NAMALWA (cell line): ENCODE measurements at regions not wholly inside any gene's neighbourhood (a gene's known extent, or its start where the extent isn't known, plus 50 kb on each side); places are given as distances from the start of the nearest gene placed in this dataset.
"Not testable (repeated sequence)": the region's sequence is repeated elsewhere in the genome, so short reads cannot be mapped to it uniquely, and the experiment has no call there.

Source experiments
- DNase-seq: peaks from one replicate; pipeline ENCODE4 v3.0.0-alpha.2; 2015; ENCODE audit warnings: low spot score

GRCh38 chr11:97019305-97019704, 629.5 kb downstream of the JRKL start:
- no peak for DNase-seq

GRCh38 chr11:97019754-97020153, 629.9 kb downstream of the JRKL start:
- no peak for DNase-seq

GRCh38 chr11:97022955-97023354, 633.1 kb downstream of the JRKL start:
- no peak for DNase-seq

GRCh38 chr11:97028836-97029406, 639.1 kb downstream of the JRKL start:
- DNase-seq = no peak

- DNase-seq = no peak
Observed at GRCh38 chr11:97033178-97033577, 643.4 kb downstream of the JRKL start.

- no peak for DNase-seq
Observed at GRCh38 chr11:97048481-97048880, 658.7 kb downstream of the JRKL start.

- no peak for DNase-seq
Observed at GRCh38 chr11:97060184-97060583, 670.4 kb downstream of the JRKL start.

- no peak for DNase-seq
Observed at GRCh38 chr11:97069160-97069559, 679.3 kb downstream of the JRKL start.

- no peak for DNase-seq
Observed at GRCh38 chr11:97072420-97072819, 682.6 kb downstream of the JRKL start.

- DNase-seq = not testable (repeated sequence)
Observed at GRCh38 chr11:97076666-97077065, 686.9 kb downstream of the JRKL start.

GRCh38 chr11:97078443-97078842, 688.6 kb downstream of the JRKL start:
- DNase-seq = no peak

GRCh38 chr11:97079244-97079643, 689.4 kb downstream of the JRKL start:
- no peak for DNase-seq

- no peak for DNase-seq
Observed at GRCh38 chr11:97087419-97087818, 697.6 kb downstream of the JRKL start.

GRCh38 chr11:97092823-97093222, 703.0 kb downstream of the JRKL start:
- DNase-seq = no peak

GRCh38 chr11:97102180-97102579, 712.4 kb downstream of the JRKL start:
- not testable (repeated sequence) for DNase-seq

- DNase-seq = no peak
Observed at GRCh38 chr11:97107604-97108003, 717.8 kb downstream of the JRKL start.

- DNase-seq = no peak
Observed at GRCh38 chr11:97109078-97109477, 719.3 kb downstream of the JRKL start.

GRCh38 chr11:97110376-97110775, 720.6 kb downstream of the JRKL start:
- no peak for DNase-seq

- no peak for DNase-seq
Observed at GRCh38 chr11:97111559-97111958, 721.7 kb downstream of the JRKL start.

GRCh38 chr11:97118614-97119200, 728.9 kb downstream of the JRKL start:
- no peak for DNase-seq

- DNase-seq = no peak
Observed at GRCh38 chr11:97123237-97123636, 733.4 kb downstream of the JRKL start.

- no peak for DNase-seq
Observed at GRCh38 chr11:97136067-97136466, 746.3 kb downstream of the JRKL start.

- DNase-seq = peak; percentile 42
Observed at GRCh38 chr11:97140885-97141494, 751.2 kb downstream of the JRKL start.

GRCh38 chr11:97143463-97143862, 753.6 kb downstream of the JRKL start:
- DNase-seq = no peak
